OCI-LY1 (cell line): ENCODE measurements at regions not wholly inside any gene's neighbourhood (a gene's known extent, or its start where the extent isn't known, plus 50 kb on each side); places are given as distances from the start of the nearest gene placed in this dataset.
"Not testable (repeated sequence)": the region's sequence is repeated elsewhere in the genome, so short reads cannot be mapped to it uniquely, and the experiment has no call there.

ENCODE experiments used
- CTCF ChIP-seq: fragments of 200-600 bp; sonication (generic), shearing (Covaris generic); IDR thresholded peaks from 2 replicates; pipeline ENCODE4 v1.5.1; 2017; ENCODE audit warnings: mild to moderate bottlenecking, antibody characterized with exemption, low read length, moderate library complexity, mixed read lengths
- EZH2 ChIP-seq: fragments of 200-600 bp; sonication (generic), shearing (Covaris generic); IDR thresholded peaks from 2 replicates; pipeline ENCODE4 v1.8.0; 2017; ENCODE audit warnings: borderline replicate concordance, mixed run types, mild to moderate bottlenecking, antibody characterized with exemption, low read length, moderate library complexity, mixed read lengths

- not testable (repeated sequence) for TF ChIP-seq CTCF, EZH2
These were observed 107.6 kb downstream of the SRGAP2 start for GRCh38 chr1:206310948-206311347.
